HG03159 (cell line): ENCODE measurements at regions not wholly inside any gene's neighbourhood (a gene's known extent, or its start where the extent isn't known, plus 50 kb on each side); places are given as distances from the start of the nearest gene placed in this dataset.
"Not testable (repeated sequence)": the region's sequence is repeated elsewhere in the genome, so short reads cannot be mapped to it uniquely, and the experiment has no call there.

Experiments used
- ATAC-seq: cut with Tn5 transposase; IDR thresholded peaks from one replicate; pipeline ENCODE4 v1.9.1; 2021; ENCODE audit warnings: mild to moderate bottlenecking, moderate library complexity; ENCODE audit not compliant: unreplicated experiment

- ATAC-seq: no peak
These were observed 112.0 kb upstream of the SMURF2 start for GRCh38 chr17:64773836-64774761.

GRCh38 chr17:64773386-64773835, 111.3 kb upstream of the SMURF2 start:
- no peak for ATAC-seq

- ATAC-seq: no peak
These were observed 110.8 kb upstream of the SMURF2 start for GRCh38 chr17:64772845-64773299.

- no peak for ATAC-seq
These were observed 110.1 kb upstream of the SMURF2 start for GRCh38 chr17:64771980-64772844.

GRCh38 chr17:64769712-64770111, 107.6 kb upstream of the SMURF2 start:
- ATAC-seq: no peak

- no peak for ATAC-seq
These were observed 105.3 kb upstream of the SMURF2 start for GRCh38 chr17:64767269-64767997.

- no peak for ATAC-seq
These were observed 103.2 kb upstream of the SMURF2 start for GRCh38 chr17:64765191-64765889.

- no peak for ATAC-seq
These were observed 89.0 kb upstream of the SMURF2 start for GRCh38 chr17:64750891-64751677.

GRCh38 chr17:64750478-64750877, 88.4 kb upstream of the SMURF2 start:
- ATAC-seq: no peak

GRCh38 chr17:64749306-64749705, 87.2 kb upstream of the SMURF2 start:
- ATAC-seq: no peak

- no peak for ATAC-seq
These were observed 85.9 kb upstream of the SMURF2 start for GRCh38 chr17:64747938-64748540.

- ATAC-seq: no peak
These were observed 80.2 kb upstream of the SMURF2 start for GRCh38 chr17:64742326-64742725.

GRCh38 chr17:64741916-64742315, 79.8 kb upstream of the SMURF2 start:
- ATAC-seq: not testable (repeated sequence)

- ATAC-seq: no peak
These were observed 79.0 kb upstream of the SMURF2 start for GRCh38 chr17:64741038-64741641.

- no peak for ATAC-seq
These were observed 77.4 kb upstream of the SMURF2 start for GRCh38 chr17:64739316-64740058.

GRCh38 chr17:64736804-64737492, 74.8 kb upstream of the SMURF2 start:
- ATAC-seq: no peak

- ATAC-seq: no peak
These were observed 70.4 kb upstream of the SMURF2 start for GRCh38 chr17:64732336-64733006.
